HepG2 (cell line): ENCODE measurements at regions not wholly inside any gene's neighbourhood (a gene's known extent, or its start where the extent isn't known, plus 50 kb on each side); places are given as distances from the start of the nearest gene placed in this dataset.

ENCODE experiments used
- ATAC-seq: fragments of 200-7000 bp; cut with Tn5 transposase; 3 replicates; pipeline ENCODE4 v1.9.1; 2020; ENCODE audit warnings: mild to moderate bottlenecking, moderate library complexity
- BruUV-seq: library from RNA; stranded (reverse); fragments of 400-500 nt; replicated peaks from 2 replicates; lab custom pipeline; 2021; lab: Mats Ljungman, UMichigan
- CTCF ChIA-PET: fragments of 300-600 bp; formaldehyde crosslinking; extraction: SDS; loops from one replicate; lab custom pipeline; 2021; ENCODE audit warnings: low total read pairs, inconsistent platforms, low intra/inter-chr PET ratio; lab: Yijun Ruan, JAX
- POLR2A ChIA-PET: fragments of 350-600 bp; sonication (Branson Sonifier 250); formaldehyde crosslinking; loops from one replicate; lab custom pipeline; 2020; ENCODE audit warnings: antibody characterized with exemption, inconsistent platforms; lab: Yijun Ruan, JAX
- DNase-seq: peaks from one replicate; pipeline ENCODE4 v3.0.0-alpha.2; 2015; ENCODE audit warnings: low spot score
- FAIRE-seq: peaks from 3 replicates; lab custom pipeline; 2011; peaks lifted over from hg19 to GRCh38; lab: Jason Lieb, UNC
- H2AFZ ChIP-seq: one replicate; pipeline ENCODE4 v1.6.1; 2011; ENCODE audit warnings: low read length, inconsistent platforms
- H3K27ac ChIP-seq: fragments of 300-600 bp; 3 replicates; pipeline ENCODE4 v1.8.0; 2011; ENCODE audit warnings: mixed run types, mild to moderate bottlenecking, mixed read lengths, low read length, inconsistent platforms; ENCODE audit not compliant: insufficient read depth; ENCODE audit errors: extremely low read length
- H3K27me3 ChIP-seq, 2 experiments: fragments of 200-600 bp in 1 of 2; 2 replicates in 1 of 2; 3 replicates in 1 of 2; pipeline versions ENCODE4 v1.6.0 to v1.8.0; 2011; ENCODE audit warnings: low read length in 2 of 2, mild to moderate bottlenecking in 2 of 2, moderate library complexity in 2 of 2, inconsistent platforms in 1 of 2; ENCODE audit not compliant: insufficient read depth in 2 of 2, control insufficient read depth in 1 of 2
- H3K36me3 ChIP-seq, 2 experiments: fragments of 200-600 bp in 1 of 2; replicated peaks in 1 of 2; 2 replicates in 1 of 2; 3 replicates in 1 of 2; pipeline versions ENCODE4 v1.5.1 to v1.8.0; 2011; ENCODE audit warnings: low read length in 2 of 2, inconsistent platforms in 1 of 2; ENCODE audit not compliant: insufficient read depth in 2 of 2, control insufficient read depth in 1 of 2
- H3K4me1 ChIP-seq: 2 replicates; pipeline ENCODE4 v1.5.1; 2012; ENCODE audit warnings: low read length, inconsistent platforms; ENCODE audit not compliant: insufficient read depth
- H3K4me2 ChIP-seq: 2 replicates; pipeline ENCODE4 v1.6.0; 2011; ENCODE audit warnings: low read depth, low read length, inconsistent platforms
- H3K4me3 ChIP-seq, 3 experiments: fragments of 200-600 bp in 1 of 3; sonication (generic), shearing (Covaris generic) in 1 of 3; replicated peaks in 1 of 3; 2 replicates each; pipeline ENCODE4 v1.5.1; 2011 to 2016; ENCODE audit warnings: low read length in 3 of 3, inconsistent platforms in 2 of 3, low read depth in 2 of 3, mild to moderate bottlenecking in 2 of 3, control low read depth in 1 of 3, mixed read lengths in 1 of 3; ENCODE audit not compliant: insufficient read depth in 1 of 3
- H3K79me2 ChIP-seq: one replicate; pipeline ENCODE4 v1.6.1; 2011; ENCODE audit warnings: low read length, inconsistent platforms; ENCODE audit not compliant: insufficient read depth
- H3K9ac ChIP-seq: 2 replicates; pipeline ENCODE4 v1.6.0; 2011; ENCODE audit warnings: mild to moderate bottlenecking, low read depth, low read length, inconsistent platforms; ENCODE audit not compliant: insufficient read depth
- H3K9me3 ChIP-seq: 2 replicates; pipeline ENCODE4 v1.5.1; 2012; ENCODE audit warnings: mild to moderate bottlenecking, low read length
- H4K20me1 ChIP-seq: 2 replicates; pipeline ENCODE4 v1.6.0; 2011; ENCODE audit warnings: inconsistent platforms, mild to moderate bottlenecking, low read length, moderate library complexity; ENCODE audit not compliant: insufficient read depth
- ELF4 ChIP-seq: sonication (generic); formaldehyde crosslinking; IDR thresholded peaks from 2 replicates; pipeline ENCODE4 v1.5.0; 2020; ENCODE audit warnings: missing genetic modification reagents, mild to moderate bottlenecking, moderate library complexity, borderline replicate concordance
- KDM3A ChIP-seq: IDR thresholded peaks from 2 replicates; pipeline ENCODE4 v1.6.1; 2018; ENCODE audit warnings: low read depth, missing compliant biosample characterization
- PAX8 ChIP-seq: sonication (generic); formaldehyde crosslinking; IDR thresholded peaks from 2 replicates; pipeline ENCODE4 v1.8.0; 2022; ENCODE audit warnings: mild to moderate bottlenecking, missing genetic modification reagents, borderline replicate concordance
- in situ Hi-C: cut with HindIII; loops from 2 replicates; pipeline ENCODE4 v1.10.0; 2017; ENCODE audit warnings: low pct_unique_long_range_greater_than_20kb; ENCODE audit not compliant: extremely low pct_ligation_motif_present
- intact Hi-C: fragments of 100-400 bp; cut with micrococcal nuclease; formaldehyde crosslinking; loops from one replicate; pipeline ENCODE4 v1.10.0; 2022; ENCODE audit not compliant: unreplicated experiment
- TF ChIP-seq, protein P1 (sequence below): sonication (generic); formaldehyde crosslinking; IDR thresholded peaks from 2 replicates; pipeline ENCODE4 v1.4.0; 2020; ENCODE audit warnings: missing genetic modification reagents
- TF ChIP-seq, protein P2 (sequence below): IDR thresholded peaks from 2 replicates; pipeline ENCODE4 v1.6.1; 2016; ENCODE audit warnings: mild to moderate bottlenecking, missing biosample characterization, missing genetic modification reagents
- TF ChIP-seq, protein P3 (sequence below): sonication (generic); formaldehyde crosslinking; IDR thresholded peaks from 2 replicates; pipeline ENCODE4 v1.5.1; 2020; ENCODE audit warnings: missing genetic modification reagents, mild to moderate bottlenecking, borderline replicate concordance

DNA sequence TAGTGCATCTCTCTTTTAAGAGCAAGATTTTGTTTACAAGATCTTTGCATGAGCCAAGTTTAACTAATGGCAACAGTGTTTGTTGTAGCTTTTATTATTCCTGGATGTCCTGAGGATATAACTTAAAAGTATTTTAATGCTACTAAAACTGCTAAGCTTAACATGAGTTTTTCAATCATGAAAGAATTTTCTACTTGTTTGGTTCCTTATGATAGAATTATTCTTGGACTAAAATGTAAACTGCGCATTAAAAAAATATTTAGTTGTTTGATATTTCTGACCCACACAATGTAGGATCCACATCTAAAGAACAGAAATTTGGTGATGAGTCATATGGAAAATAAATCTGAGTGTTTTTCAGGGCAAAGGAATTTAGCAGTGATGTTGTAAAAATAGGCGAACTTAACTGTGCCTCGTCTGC lies 70.8 kb downstream of the RAP2B start (continued):
- TF ChIP-seq, protein P1, sequence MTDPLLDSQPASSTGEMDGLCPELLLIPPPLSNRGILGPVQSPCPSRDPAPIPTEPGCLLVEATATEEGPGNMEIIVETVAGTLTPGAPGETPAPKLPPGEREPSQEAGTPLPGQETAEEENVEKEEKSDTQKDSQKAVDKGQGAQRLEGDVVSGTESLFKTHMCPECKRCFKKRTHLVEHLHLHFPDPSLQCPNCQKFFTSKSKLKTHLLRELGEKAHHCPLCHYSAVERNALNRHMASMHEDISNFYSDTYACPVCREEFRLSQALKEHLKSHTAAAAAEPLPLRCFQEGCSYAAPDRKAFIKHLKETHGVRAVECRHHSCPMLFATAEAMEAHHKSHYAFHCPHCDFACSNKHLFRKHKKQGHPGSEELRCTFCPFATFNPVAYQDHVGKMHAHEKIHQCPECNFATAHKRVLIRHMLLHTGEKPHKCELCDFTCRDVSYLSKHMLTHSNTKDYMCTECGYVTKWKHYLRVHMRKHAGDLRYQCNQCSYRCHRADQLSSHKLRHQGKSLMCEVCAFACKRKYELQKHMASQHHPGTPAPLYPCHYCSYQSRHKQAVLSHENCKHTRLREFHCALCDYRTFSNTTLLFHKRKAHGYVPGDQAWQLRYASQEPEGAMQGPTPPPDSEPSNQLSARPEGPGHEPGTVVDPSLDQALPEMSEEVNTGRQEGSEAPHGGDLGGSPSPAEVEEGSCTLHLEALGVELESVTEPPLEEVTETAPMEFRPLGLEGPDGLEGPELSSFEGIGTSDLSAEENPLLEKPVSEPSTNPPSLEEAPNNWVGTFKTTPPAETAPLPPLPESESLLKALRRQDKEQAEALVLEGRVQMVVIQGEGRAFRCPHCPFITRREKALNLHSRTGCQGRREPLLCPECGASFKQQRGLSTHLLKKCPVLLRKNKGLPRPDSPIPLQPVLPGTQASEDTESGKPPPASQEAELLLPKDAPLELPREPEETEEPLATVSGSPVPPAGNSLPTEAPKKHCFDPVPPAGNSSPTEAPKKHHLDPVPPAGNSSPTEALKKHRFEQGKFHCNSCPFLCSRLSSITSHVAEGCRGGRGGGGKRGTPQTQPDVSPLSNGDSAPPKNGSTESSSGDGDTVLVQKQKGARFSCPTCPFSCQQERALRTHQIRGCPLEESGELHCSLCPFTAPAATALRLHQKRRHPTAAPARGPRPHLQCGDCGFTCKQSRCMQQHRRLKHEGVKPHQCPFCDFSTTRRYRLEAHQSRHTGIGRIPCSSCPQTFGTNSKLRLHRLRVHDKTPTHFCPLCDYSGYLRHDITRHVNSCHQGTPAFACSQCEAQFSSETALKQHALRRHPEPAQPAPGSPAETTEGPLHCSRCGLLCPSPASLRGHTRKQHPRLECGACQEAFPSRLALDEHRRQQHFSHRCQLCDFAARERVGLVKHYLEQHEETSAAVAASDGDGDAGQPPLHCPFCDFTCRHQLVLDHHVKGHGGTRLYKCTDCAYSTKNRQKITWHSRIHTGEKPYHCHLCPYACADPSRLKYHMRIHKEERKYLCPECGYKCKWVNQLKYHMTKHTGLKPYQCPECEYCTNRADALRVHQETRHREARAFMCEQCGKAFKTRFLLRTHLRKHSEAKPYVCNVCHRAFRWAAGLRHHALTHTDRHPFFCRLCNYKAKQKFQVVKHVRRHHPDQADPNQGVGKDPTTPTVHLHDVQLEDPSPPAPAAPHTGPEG: no peak

DNA sequence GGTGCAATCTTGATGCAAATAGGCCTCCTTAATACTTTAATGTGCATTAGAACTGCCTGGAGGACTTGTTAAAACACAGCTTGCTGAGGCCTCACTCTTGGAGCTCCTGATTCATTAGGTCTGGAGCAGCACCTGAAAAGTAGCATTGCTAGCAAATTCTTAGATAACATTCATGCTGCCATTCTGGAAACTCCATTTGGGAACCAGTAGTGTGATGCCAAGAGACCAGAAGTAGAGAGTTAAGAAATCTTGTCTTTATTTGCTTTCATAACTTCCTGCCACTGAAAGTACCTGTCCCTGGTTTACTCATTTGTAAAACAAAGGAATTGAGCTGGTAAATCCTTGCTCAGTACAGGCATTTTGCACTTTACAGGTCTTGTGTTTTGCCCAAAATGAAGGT lies 72.0 kb downstream of the RAP2B start:
- TF ChIP-seq, protein P2, sequence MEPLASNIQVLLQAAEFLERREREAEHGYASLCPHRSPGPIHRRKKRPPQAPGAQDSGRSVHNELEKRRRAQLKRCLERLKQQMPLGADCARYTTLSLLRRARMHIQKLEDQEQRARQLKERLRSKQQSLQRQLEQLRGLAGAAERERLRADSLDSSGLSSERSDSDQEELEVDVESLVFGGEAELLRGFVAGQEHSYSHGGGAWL: no peak
- TF ChIP-seq ELF4 (CRISPR knock-in tag) (no peak), PAX8 (CRISPR knock-in tag) (no peak), KDM3A (CRISPR knock-in tag) (no peak)
- TF ChIP-seq, protein P3, sequence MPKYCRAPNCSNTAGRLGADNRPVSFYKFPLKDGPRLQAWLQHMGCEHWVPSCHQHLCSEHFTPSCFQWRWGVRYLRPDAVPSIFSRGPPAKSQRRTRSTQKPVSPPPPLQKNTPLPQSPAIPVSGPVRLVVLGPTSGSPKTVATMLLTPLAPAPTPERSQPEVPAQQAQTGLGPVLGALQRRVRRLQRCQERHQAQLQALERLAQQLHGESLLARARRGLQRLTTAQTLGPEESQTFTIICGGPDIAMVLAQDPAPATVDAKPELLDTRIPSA (CRISPR knock-in tag): no peak
- TF ChIP-seq, all 625 proteins: peak for 0
- Histone ChIP-seq H2AFZ (no peak overlapping the region), H3K4me3 (no peak overlapping the region), H3K79me2 (no peaks in the 10 kb centered on the region), H3K27me3 (no peaks in the 10 kb centered on the region), H4K20me1 (no peaks in the 10 kb centered on the region), H3K4me1 (no peaks in the 10 kb centered on the region), H3K9me3 (no peaks in the 10 kb centered on the region), H3K9ac (no peak overlapping the region), H3K27ac (no peak overlapping the region), H3K4me2 (no peak overlapping the region), H3K36me3 (no peaks in the 10 kb centered on the region)
- in situ Hi-C loops (no loop called here), intact Hi-C loops (no loop called here)
- DNase-seq (no peak), ATAC-seq (no peak), FAIRE-seq (no peak)
- CTCF ChIA-PET: no interaction called here
- BruUV-seq: no TSS peak
- POLR2A ChIA-PET: no interaction called here
